ENCODE measurements at regions not wholly inside any gene's neighbourhood (a gene's known extent, or its start where the extent isn't known, plus 50 kb on each side); places are given as distances from the start of the nearest gene placed in this dataset.
"Not testable (repeated sequence)": the region's sequence is repeated elsewhere in the genome, so short reads cannot be mapped to it uniquely, and the experiment has no call there.

DNA sequence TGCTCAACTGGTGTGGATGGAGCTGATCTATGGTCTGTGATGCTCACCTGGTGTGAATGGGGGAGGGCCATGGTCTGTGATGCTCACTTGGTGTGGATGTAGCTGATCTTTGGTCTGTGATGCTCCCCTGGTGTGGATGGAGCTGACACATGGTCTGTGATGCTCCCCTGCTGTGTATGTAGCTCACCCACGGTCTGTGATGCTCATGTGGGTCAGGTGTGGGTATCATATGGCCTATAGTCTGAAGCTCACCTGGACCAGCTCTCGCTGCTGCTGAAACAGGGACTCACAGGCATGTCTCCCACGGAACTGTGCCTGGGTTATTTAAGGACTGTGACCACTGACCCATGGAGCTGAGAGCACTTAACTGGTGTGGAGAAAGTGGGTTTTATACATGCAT lies 109.7 kb downstream of the CRLF2 start:
- DNase-seq = no peak

DNA sequence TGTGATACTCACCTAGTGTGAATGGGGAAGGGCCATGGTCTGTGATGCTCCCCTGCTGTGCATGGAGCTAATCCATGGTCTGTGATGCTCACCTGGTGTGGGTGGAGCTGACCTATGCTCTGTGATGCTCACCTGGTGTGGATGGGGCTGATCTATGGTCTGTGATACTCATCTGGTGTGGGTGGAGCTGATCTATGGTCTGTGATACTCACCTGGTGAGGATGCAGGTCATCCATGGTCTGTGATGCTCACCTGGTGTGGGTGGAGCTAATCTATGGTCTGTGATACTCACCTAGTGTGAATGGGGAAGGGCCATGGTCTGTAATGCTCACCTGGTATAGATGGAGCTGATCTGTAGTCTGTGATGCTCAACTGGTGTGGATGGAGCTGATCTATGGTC lies 110.2 kb downstream of the CRLF2 start:
- DNase-seq = not testable (repeated sequence)

- no peak for DNase-seq
These were observed 113.2 kb downstream of the CRLF2 start for GRCh38 chrX:1099146-1099770.

DNA sequence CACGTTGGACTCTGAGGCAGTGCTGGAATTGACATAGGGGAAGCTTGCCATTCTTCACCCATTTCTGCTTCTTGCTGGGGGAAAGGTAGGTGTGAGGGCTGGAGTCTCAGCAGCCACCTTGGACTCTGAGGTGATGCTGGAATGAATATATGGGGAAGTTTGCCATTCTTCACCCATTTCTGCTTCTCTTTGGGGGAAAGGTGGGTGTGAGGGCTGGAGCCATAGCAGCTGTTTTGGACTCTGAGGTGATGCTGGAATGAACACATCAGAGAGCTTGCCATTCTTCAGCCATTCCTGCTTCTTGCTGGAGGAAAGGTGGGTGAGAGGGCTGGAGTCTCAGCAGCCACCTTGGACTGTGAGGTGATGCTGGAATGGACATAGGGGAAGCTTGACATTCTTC lies 115.1 kb downstream of the CRLF2 start:
- DNase-seq = no peak

GRCh38 chrX:1094566-1095333 lies 117.7 kb downstream of the CRLF2 start:
- no peak for DNase-seq

DNA sequence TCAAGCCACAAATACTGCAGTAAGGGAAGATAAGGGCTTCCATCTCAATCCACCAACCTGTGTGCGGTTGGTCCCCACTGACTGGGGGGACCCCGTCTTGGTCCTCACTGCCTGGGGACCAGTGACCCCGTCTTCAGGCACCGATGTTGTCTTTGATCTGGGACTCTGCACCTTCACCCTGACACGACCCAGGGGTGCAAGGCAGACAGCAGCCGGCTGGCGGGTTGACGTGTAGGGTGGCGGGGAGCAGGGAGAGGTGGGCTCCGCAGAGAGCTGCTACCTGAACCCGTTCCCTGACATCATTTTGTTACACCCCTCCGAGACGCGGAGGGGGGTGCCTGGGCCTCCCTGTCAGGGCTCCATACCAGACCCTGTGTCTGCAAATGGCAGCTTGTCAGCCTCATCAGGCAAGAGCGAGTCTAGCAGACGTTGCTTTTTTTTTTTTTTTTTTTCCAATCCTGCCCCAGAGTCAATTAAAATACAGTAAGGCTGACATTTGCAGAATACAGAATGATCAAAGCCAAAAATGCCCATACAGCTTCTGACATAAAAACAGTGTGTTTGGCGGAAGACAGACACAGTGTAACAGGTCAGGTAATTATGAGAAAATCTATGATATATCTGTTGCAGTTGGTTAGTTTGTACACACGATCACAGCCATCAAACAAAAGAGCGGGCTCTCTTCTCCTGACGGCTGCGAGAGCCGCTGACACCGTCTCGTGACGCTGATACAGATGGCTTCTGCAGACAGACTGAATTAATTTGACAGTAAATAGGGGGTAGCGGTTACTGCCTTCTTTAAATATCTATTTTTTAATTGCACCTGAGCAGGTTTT lies 118.6 kb downstream of the CRLF2 start:
- no peak for DNase-seq

DNA sequence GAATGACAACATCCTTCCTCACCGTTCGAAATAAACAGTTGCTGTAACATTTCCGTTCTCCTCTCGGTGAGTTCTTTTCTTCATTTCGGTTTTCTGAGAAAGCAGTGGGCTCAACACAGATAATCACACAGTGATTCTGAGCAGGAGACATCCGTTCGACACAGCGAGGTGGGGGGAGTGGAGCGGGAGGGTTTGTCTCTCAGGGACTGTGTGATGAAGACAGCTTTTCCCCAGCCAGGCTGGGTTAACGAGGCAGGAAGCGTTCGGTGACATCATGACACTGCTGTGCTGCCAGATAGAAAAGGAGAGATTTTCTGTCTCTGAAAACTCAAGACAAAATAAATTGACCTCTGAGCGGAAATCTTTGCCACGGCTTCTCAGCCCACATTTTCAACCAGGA lies 119.3 kb downstream of the CRLF2 start:
- DNase-seq = no peak

DNA sequence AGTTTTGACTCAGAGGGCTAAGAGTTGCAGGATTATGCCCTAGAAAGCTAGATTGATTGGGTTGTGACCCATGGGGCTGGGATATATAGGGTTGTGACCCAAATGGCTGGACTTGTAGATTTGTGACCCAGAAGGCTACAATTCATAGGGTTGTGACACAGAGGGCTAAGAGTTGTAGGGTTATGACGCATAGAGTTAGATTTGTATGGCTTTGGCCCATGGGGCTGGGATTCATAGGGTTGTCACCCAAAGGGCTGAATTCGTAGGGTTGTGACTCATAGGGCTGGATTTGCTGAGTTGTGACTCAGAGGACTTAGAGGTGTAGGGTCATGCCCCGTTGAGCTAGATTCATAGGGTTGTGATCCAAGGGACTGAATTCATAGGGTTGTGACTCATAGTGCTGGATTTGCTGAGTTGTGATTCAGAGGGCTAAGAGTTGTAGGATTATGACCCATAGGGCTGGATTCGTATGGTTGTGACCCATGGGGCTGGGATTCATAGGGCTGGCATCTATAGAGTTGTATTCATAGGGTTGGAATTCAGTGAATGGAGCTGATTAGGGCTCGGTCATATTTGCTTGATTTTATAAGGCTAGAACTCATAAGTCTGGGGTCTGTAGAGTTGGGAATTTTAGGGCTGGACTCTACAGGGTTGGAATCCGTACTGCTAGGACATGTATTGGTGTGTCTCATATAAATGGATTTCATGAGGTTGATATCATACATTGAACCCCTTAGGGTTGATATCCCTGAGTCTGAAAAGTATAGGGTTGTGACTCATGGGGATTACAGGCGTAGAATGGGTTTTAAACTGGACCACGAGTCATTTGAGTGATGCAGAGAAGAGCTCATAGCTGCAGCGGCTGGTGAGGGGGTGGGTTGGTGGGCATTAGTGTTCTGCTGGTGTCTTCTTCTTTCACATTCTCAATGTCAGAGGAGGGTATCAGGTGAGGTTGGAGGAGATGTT lies 125.7 kb downstream of the CRLF2 start:
- no peak for DNase-seq

DNA sequence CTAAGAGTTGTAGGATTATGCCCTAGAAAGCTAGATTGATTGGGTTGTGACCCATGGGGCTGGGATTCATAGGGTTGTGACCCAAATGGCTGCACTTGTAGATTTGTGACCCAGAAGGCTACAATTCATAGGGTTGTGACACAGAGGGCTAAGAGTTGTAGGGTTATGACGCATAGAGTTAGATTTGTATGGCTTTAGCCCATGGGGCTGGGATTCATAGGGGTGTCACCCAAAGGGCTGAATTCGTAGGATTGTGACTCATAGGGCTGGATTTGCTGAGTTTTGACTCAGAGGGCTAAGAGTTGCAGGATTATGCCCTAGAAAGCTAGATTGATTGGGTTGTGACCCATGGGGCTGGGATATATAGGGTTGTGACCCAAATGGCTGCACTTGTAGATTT lies 126.6 kb downstream of the CRLF2 start:
- not testable (repeated sequence) for DNase-seq

DNA sequence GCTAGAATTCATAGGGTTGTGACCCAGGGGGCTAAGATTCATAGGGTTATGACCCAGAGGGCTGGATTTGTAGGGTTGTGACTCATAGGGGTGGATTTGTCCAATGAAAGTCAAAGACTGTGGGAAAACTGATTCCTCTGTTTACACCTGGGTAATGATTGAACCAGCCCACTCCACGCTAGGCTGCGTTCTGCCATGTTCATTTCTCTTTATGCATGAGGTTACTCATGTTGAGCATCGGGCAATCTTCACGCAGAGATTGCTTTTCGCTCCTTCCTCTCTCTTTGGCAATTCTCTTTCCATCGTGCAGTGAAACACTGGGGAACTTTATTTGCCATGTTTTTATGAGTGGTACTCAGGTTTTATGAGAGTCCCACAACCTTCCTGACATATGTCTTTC lies 127.8 kb downstream of the CRLF2 start:
- no peak for DNase-seq

DNA sequence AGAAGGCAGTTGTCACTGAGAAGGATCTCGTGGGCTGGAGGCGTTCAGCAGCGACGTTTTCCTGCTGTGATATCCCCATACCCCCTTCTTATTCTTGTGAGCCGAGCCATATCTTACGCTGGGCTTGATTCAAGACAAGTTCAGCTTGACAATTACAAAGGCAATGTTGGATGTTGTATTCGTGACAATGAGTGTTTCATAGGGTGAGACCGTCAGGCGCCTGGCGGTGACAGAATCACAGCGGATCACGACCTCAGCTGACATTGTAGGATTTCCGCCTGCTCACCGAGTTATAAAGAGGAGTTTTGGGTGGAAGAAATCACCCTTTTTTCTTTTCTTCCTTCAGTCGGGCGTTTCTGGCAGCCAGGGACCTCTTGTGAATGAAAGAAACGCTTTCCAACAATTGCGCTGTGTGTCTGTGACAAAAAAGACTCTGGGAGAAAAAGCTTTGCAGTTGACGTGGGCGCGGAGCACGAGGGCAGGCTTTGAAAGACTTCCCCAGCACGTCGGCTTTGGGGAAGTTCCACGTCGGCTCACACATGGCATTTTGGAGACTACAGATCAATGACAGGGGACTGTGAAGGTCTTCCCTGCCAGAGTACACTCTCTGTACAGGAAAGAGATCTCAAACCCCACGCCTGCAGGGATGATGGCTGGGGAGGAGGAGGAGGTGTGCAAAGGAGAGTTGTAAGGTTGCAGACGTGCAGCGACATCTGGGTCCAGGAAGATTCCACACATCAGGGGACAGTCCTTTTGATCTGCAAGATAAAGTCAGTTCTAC lies 135.4 kb downstream of the CRLF2 start:
- DNase-seq = no peak

- DNase-seq = no peak
These were observed 136.7 kb downstream of the CRLF2 start for GRCh38 chrX:1075741-1076140.

GRCh38 chrX:1075156-1075555 lies 137.3 kb downstream of the CRLF2 start:
- DNase-seq = no peak

- no peak for DNase-seq
These were observed 137.7 kb downstream of the CRLF2 start for GRCh38 chrX:1074755-1075154.

- DNase-seq = no peak
These were observed 138.3 kb downstream of the CRLF2 start for GRCh38 chrX:1074172-1074571.

- no peak for DNase-seq
These were observed 139.6 kb downstream of the CRLF2 start for GRCh38 chrX:1072637-1073377.

- DNase-seq = no peak
These were observed 141.1 kb downstream of the CRLF2 start for GRCh38 chrX:1071351-1071750.

- no peak for DNase-seq
These were observed 150.1 kb downstream of the CRLF2 start for GRCh38 chrX:1062351-1062750.

GRCh38 chrX:1060562-1060960 lies 151.9 kb downstream of the CRLF2 start:
- no peak for DNase-seq

GRCh38 chrX:1059576-1060561 lies 152.6 kb downstream of the CRLF2 start:
- DNase-seq = no peak
